DOHH2 (cell line): ENCODE measurements at regions not wholly inside any gene's neighbourhood (a gene's known extent, or its start where the extent isn't known, plus 50 kb on each side); places are given as distances from the start of the nearest gene placed in this dataset.

ENCODE experiments used
- EZH2phosphoT487 ChIP-seq: fragments of 200-600 bp; sonication (generic); IDR thresholded peaks from 2 replicates; pipeline ENCODE4 v1.6.1; 2017; ENCODE audit warnings: borderline replicate concordance, mild to moderate bottlenecking, antibody characterized with exemption, low read length, moderate library complexity, mixed read lengths
- TF ChIP-seq, protein P1 (sequence below): fragments of 200-600 bp; sonication (generic); IDR thresholded peaks from one replicate; pipeline ENCODE4 v1.5.1; 2014; ENCODE audit warnings: antibody characterized with exemption, mild to moderate bottlenecking, low read depth, low read length; ENCODE audit not compliant: poor library complexity, severe bottlenecking

- TF ChIP-seq, protein P1, sequence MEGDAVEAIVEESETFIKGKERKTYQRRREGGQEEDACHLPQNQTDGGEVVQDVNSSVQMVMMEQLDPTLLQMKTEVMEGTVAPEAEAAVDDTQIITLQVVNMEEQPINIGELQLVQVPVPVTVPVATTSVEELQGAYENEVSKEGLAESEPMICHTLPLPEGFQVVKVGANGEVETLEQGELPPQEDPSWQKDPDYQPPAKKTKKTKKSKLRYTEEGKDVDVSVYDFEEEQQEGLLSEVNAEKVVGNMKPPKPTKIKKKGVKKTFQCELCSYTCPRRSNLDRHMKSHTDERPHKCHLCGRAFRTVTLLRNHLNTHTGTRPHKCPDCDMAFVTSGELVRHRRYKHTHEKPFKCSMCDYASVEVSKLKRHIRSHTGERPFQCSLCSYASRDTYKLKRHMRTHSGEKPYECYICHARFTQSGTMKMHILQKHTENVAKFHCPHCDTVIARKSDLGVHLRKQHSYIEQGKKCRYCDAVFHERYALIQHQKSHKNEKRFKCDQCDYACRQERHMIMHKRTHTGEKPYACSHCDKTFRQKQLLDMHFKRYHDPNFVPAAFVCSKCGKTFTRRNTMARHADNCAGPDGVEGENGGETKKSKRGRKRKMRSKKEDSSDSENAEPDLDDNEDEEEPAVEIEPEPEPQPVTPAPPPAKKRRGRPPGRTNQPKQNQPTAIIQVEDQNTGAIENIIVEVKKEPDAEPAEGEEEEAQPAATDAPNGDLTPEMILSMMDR, result no peak
- TF ChIP-seq EZH2phosphoT487, result no peak
These were observed 775.5 kb upstream of the SEL1L start for GRCh38 chr14:82309199-82309598.
